MM.1S (cell line): ENCODE measurements at regions not wholly inside any gene's neighbourhood (a gene's known extent, or its start where the extent isn't known, plus 50 kb on each side); places are given as distances from the start of the nearest gene placed in this dataset.

Source experiments
- CTCF ChIP-seq: fragments of 300-600 bp; sonication (generic); IDR thresholded peaks from 2 replicates; pipeline ENCODE4 v1.5.1; 2016; ENCODE audit warnings: antibody characterized with exemption, low read length, mixed read lengths
- EZH2 ChIP-seq: fragments of 300-600 bp; sonication (generic); optimal IDR thresholded peaks from 2 replicates; pipeline ENCODE3; 2017; ENCODE audit warnings: low read depth, mild to moderate bottlenecking, antibody characterized with exemption, low read length, mixed read lengths

GRCh38 chr2:220191737-220192136 lies 564.3 kb downstream of the SLC4A3 start:
- TF ChIP-seq CTCF: no peak
- TF ChIP-seq EZH2: no peak
